ENCODE measurements at regions not wholly inside any gene's neighbourhood (a gene's known extent, or its start where the extent isn't known, plus 50 kb on each side); places are given as distances from the start of the nearest gene placed in this dataset.

DNA sequence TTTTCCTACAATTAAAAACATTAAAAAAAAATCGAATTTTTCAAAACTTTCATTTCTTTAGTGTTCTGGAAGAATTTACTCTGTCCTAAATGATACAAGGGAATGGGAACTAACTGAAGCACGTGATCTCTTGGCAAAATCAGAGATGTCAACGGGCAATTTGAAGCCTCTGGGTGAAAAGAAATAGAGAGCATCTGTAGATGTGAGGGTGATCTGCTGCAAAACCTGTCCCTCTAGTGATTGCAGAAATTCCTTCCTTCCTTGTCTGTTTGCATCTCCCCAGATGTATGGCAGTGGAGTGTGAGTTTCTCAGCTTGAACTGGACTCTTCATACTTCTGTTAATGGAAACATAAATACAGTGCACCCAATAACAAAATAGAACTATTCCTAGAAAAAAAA, 100.5 kb upstream of the S1PR1 start:
- Histone ChIP-seq H3K9me3 (ENCODE audit: control insufficient read depth, insufficient read depth, low read depth, low read length) (no peaks in the 10 kb centered on the region), H3K4me3 (ENCODE audit: low read depth in 2 of 2, low read length in 2 of 2) (no peak overlapping the region), H3K4me1 (ENCODE audit: control insufficient read depth, insufficient read depth, low read length) (no peaks in the 10 kb centered on the region), H3K36me3 (ENCODE audit: control insufficient read depth, insufficient read depth, low read length) (no peaks in the 10 kb centered on the region), H3K27ac (ENCODE audit: low read length) (no peak overlapping the region), H3K27me3 (ENCODE audit: control insufficient read depth, insufficient read depth, low read length) (no peaks in the 10 kb centered on the region)
- ATAC-seq (no peak), DNase-seq (ENCODE audit: low read depth, low spot score) (no peak)
- intact Hi-C loops (cut with micrococcal nuclease; ENCODE audit: unreplicated experiment) (loop anchor here (5.0 kb wide), 1 partner anchor 151 kb away; no protein-coding TSS in a partner anchor), in situ Hi-C loops (cut with HindIII; ENCODE audit: low pct_unique_long_range_greater_than_20kb, low sequenced_read_pairs) (no loop called here)
- TF ChIP-seq CTCF (IDR thresholded peaks at IDR 0.05) (no peak), POLR2AphosphoS5 (IDR thresholded peaks at IDR 0.05; ENCODE audit: low read depth, low read length) (no peak), TCF7L2 (IDR thresholded peaks at IDR 0.05; ENCODE audit: low read depth, low read length) (no peak), SIN3A (IDR thresholded peaks at IDR 0.05; ENCODE audit: borderline replicate concordance, insufficient read depth, low read depth, low read length) (no peak)
- TF ChIP-seq, protein P1, sequence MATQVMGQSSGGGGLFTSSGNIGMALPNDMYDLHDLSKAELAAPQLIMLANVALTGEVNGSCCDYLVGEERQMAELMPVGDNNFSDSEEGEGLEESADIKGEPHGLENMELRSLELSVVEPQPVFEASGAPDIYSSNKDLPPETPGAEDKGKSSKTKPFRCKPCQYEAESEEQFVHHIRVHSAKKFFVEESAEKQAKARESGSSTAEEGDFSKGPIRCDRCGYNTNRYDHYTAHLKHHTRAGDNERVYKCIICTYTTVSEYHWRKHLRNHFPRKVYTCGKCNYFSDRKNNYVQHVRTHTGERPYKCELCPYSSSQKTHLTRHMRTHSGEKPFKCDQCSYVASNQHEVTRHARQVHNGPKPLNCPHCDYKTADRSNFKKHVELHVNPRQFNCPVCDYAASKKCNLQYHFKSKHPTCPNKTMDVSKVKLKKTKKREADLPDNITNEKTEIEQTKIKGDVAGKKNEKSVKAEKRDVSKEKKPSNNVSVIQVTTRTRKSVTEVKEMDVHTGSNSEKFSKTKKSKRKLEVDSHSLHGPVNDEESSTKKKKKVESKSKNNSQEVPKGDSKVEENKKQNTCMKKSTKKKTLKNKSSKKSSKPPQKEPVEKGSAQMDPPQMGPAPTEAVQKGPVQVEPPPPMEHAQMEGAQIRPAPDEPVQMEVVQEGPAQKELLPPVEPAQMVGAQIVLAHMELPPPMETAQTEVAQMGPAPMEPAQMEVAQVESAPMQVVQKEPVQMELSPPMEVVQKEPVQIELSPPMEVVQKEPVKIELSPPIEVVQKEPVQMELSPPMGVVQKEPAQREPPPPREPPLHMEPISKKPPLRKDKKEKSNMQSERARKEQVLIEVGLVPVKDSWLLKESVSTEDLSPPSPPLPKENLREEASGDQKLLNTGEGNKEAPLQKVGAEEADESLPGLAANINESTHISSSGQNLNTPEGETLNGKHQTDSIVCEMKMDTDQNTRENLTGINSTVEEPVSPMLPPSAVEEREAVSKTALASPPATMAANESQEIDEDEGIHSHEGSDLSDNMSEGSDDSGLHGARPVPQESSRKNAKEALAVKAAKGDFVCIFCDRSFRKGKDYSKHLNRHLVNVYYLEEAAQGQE (IDR thresholded peaks at IDR 0.05; ENCODE audit: insufficient read depth in 1 of 2, low read depth in 2 of 2, low read length in 1 of 2) = no peak
- ChIA-PET POLR2A (no interaction called here), CTCF (no interaction called here)
- no TSS peak for BruUV-seq (replicated peaks)

DNA sequence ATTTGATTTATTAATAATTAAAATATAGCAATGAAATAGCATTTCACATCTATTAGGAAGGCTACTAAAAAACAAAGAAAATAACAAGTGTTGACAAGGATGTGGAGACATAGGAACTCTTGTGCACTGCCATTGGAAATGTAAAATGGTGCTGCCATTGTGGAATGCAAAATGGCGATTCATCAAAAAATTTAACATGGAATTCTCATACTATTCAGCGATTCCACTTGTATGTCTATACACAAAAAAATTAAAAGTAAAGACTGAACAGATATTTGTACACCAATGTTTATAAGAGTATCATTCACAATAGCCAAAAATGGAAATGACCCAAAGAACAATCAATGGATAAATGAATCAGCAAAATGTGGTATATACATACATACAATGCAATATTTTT, 101.3 kb upstream of the S1PR1 start:
- no peak for TF ChIP-seq CTCF (IDR thresholded peaks at IDR 0.05)
- no peak for TF ChIP-seq SIN3A (IDR thresholded peaks at IDR 0.05; ENCODE audit: borderline replicate concordance, insufficient read depth, low read depth, low read length)
- TF ChIP-seq, protein P1 (IDR thresholded peaks at IDR 0.05; ENCODE audit: insufficient read depth in 1 of 2, low read depth in 2 of 2, low read length in 1 of 2) = no peak
- TF ChIP-seq TCF7L2 (IDR thresholded peaks at IDR 0.05; ENCODE audit: low read depth, low read length) = no peak
- TF ChIP-seq POLR2AphosphoS5 (IDR thresholded peaks at IDR 0.05; ENCODE audit: low read depth, low read length) = no peak
- Histone ChIP-seq H3K9me3 (ENCODE audit: control insufficient read depth, insufficient read depth, low read depth, low read length) (no peaks in the 10 kb centered on the region), H3K36me3 (ENCODE audit: control insufficient read depth, insufficient read depth, low read length) (no peaks in the 10 kb centered on the region), H3K27ac (ENCODE audit: low read length) (no peak overlapping the region), H3K4me1 (ENCODE audit: control insufficient read depth, insufficient read depth, low read length) (no peaks in the 10 kb centered on the region), H3K4me3 (ENCODE audit: low read depth in 2 of 2, low read length in 2 of 2) (no peak overlapping the region), H3K27me3 (ENCODE audit: control insufficient read depth, insufficient read depth, low read length) (no peaks in the 10 kb centered on the region)
- intact Hi-C loops (cut with micrococcal nuclease; ENCODE audit: unreplicated experiment) (loop anchor here (5.0 kb wide), 1 partner anchor 152 kb away; no protein-coding TSS in a partner anchor), in situ Hi-C loops (cut with HindIII; ENCODE audit: low pct_unique_long_range_greater_than_20kb, low sequenced_read_pairs) (no loop called here)
- CTCF ChIA-PET = no interaction called here
- no TSS peak for BruUV-seq (replicated peaks)
- DNase-seq (ENCODE audit: low read depth, low spot score) = no peak
- POLR2A ChIA-PET = no interaction called here
- ATAC-seq = no peak

Data from Panc1 (cell line).